EL (cell line): ENCODE measurements at regions not wholly inside any gene's neighbourhood (a gene's known extent, or its start where the extent isn't known, plus 50 kb on each side); places are given as distances from the start of the nearest gene placed in this dataset.
A peak's percentile ranks its signal among the peaks of the same experiment; 100 is the strongest.

Experiments
- DNase-seq: peaks from one replicate; pipeline ENCODE4 v3.0.0-alpha.2; 2016

- peak; percentile 5 for DNase-seq
Observed at GRCh38 chr7:13336227-13336626, 648.8 kb downstream of the ARL4A start.

- DNase-seq: no peak
Observed at GRCh38 chr7:13352677-13353076, 636.8 kb downstream of the ETV1 start.

GRCh38 chr7:13359656-13360055, 629.8 kb downstream of the ETV1 start:
- no peak for DNase-seq

GRCh38 chr7:13386741-13387140, 602.7 kb downstream of the ETV1 start:
- DNase-seq: no peak

GRCh38 chr7:13407911-13408310, 581.6 kb downstream of the ETV1 start:
- DNase-seq: no peak

GRCh38 chr7:13411151-13411550, 578.3 kb downstream of the ETV1 start:
- DNase-seq: no peak

- DNase-seq: no peak
Observed at GRCh38 chr7:13411636-13412035, 577.8 kb downstream of the ETV1 start.

GRCh38 chr7:13414181-13414580, 575.3 kb downstream of the ETV1 start:
- no peak for DNase-seq

GRCh38 chr7:13414661-13415107, 574.8 kb downstream of the ETV1 start:
- no peak for DNase-seq

GRCh38 chr7:13416071-13416470, 573.4 kb downstream of the ETV1 start:
- DNase-seq: no peak

- no peak for DNase-seq
Observed at GRCh38 chr7:13416544-13416943, 572.9 kb downstream of the ETV1 start.

GRCh38 chr7:13420726-13421125, 568.7 kb downstream of the ETV1 start:
- no peak for DNase-seq

- DNase-seq: no peak
Observed at GRCh38 chr7:13421776-13422175, 567.7 kb downstream of the ETV1 start.

GRCh38 chr7:13433946-13434345, 555.5 kb downstream of the ETV1 start:
- no peak for DNase-seq

GRCh38 chr7:13442226-13442625, 547.2 kb downstream of the ETV1 start:
- no peak for DNase-seq

GRCh38 chr7:13447637-13448036, 541.8 kb downstream of the ETV1 start:
- DNase-seq: no peak

GRCh38 chr7:13448243-13448642, 541.2 kb downstream of the ETV1 start:
- DNase-seq: no peak

GRCh38 chr7:13449460-13449859, 540.0 kb downstream of the ETV1 start:
- no peak for DNase-seq

- no peak for DNase-seq
Observed at GRCh38 chr7:13454916-13455592, 534.4 kb downstream of the ETV1 start.

- DNase-seq: no peak
Observed at GRCh38 chr7:13457790-13458189, 531.7 kb downstream of the ETV1 start.

GRCh38 chr7:13466874-13467547, 522.5 kb downstream of the ETV1 start:
- no peak for DNase-seq

- no peak for DNase-seq
Observed at GRCh38 chr7:13476881-13477444, 512.5 kb downstream of the ETV1 start.

GRCh38 chr7:13489386-13489785, 500.1 kb downstream of the ETV1 start:
- DNase-seq: no peak

- DNase-seq: no peak
Observed at GRCh38 chr7:13496976-13497375, 492.5 kb downstream of the ETV1 start.
